HG03442 (cell line): ENCODE measurements at regions not wholly inside any gene's neighbourhood (a gene's known extent, or its start where the extent isn't known, plus 50 kb on each side); places are given as distances from the start of the nearest gene placed in this dataset.
"Not testable (repeated sequence)": the region's sequence is repeated elsewhere in the genome, so short reads cannot be mapped to it uniquely, and the experiment has no call there.

ENCODE experiments used
- ATAC-seq: cut with Tn5 transposase; IDR thresholded peaks from one replicate; pipeline ENCODE4 v1.9.1; 2021; ENCODE audit warnings: mild to moderate bottlenecking, moderate library complexity; ENCODE audit not compliant: unreplicated experiment

DNA sequence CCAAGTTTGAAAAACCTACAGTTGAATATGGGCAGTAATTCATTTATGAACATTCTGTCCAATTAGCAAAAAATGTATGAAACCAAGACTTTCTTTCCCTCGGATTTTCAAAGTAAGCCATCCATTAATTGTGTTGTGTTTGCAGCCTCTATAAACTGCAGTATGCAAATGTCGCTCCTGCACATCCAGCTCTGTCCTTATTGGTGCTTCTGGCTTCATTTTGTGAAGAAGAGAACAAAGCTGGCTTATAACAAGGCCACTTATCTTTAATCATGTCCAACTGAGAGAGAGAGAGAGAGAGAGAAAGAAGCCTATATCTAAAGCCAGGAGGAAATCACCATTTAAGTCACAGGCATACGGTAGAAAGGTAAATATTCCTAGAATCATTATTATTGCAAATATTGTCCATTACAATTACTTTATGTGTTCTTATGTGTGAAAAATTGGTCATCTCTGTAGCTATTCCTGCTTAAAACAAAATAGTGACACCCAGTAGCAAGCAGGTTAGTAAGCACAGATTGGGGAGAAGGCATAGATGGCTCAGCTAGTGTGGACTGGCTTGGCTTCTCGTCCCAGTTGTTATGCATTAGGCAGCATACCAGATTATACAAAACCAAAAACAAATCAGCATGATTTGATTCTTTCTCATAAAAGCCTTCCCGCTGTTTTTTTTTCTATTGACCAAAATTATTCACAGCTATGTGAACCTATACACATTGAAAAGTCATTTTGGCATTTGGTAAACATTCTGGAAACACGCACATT lies 726.4 kb upstream of the SOX11 start:
- no peak for ATAC-seq

DNA sequence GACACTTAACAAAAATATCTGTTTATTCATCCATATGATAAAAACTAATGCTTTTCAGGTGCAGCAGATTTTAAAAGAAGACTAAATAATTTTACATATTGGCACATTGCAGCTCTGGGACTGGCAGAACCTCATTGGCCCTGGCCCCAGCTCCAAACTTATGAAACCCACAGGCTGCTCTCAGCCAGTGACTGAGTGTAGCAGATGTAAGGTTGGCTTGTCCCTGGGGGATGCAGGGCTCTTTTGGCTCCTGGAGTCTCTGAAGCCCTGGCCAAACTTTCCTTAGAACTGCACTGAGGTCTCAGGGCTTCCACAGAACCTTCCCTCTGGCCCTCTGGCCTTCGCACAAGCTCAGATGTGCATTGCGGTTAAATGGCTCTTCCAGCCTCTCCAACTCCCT lies 725.0 kb upstream of the SOX11 start:
- no peak for ATAC-seq

DNA sequence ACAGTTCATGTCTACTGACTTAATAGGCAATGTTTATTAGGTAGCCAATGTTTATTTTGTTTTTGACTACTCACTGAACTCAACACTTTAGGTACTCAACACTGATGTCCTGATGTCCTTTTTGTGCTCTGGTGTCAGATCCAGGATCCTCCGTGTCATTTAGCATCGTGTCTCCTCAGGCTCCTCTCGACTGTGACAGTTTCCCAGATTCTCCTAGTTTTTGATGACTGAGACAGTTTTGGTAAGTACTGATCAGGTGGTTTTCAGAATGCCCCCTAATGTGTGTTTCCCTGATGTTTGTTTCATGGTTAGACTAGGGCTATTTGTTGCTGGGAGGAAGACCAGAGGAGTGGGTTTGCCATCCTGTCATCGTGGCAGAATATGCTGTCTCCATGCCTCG lies 719.7 kb upstream of the SOX11 start:
- ATAC-seq = no peak

DNA sequence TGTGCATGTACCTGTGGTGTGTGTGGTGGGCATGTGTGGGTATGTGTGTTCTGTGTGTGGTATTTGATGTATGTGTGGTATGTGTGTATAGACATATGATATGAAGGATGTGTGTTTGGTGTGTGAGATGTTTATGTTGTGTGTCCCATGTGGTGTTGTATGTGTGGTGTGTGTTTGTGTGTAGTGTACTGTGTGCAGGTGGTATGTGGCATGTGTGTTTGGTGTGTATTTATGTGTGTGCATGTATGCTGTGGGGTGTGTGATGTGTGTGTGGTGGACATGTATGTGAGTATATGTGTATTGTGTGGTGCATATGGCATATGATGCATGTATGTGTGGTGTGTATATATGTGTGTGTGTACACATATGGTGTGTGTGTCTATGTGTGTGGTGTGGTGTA lies 718.8 kb upstream of the SOX11 start:
- no peak for ATAC-seq

DNA sequence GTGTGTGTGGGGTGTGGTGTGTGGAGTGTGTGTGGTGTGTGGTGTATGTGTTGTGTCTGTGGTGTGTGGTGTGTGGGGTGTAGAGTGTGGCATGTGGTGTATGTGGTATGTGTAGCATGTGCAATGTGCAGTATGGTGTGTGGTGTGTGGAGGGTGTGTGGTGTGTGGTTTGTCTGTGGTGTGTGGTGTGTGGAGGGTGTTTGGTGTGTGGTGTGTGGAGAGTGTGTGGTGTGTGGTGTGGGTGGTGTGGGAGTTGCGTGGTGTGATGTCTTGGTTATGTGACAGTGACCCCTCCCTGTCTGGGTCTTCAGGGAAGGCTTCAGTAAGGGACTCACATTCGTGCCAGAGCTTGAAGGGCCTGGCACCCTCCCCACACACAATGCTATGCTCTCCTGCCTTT lies 718.2 kb upstream of the SOX11 start:
- ATAC-seq = no peak

DNA sequence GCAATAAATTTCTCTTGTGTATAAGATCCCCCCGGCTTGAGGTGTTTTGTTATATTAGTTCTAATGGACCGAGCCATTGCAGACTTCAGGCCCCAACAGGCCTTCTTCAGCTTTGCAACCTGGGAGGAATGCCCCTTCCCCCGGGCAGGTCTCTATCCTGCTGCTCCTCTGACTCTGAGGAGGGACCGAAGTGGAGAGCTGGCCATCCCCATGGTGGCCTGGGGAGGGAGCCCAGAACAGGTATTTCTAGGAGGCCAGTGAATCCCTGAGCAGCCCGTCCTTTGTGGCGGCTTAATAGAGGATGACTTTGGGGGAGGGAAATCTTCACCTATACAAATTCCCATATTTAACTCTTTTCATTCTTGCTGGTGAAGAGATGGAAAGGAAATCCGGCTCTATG lies 715.8 kb upstream of the SOX11 start:
- ATAC-seq = no peak

DNA sequence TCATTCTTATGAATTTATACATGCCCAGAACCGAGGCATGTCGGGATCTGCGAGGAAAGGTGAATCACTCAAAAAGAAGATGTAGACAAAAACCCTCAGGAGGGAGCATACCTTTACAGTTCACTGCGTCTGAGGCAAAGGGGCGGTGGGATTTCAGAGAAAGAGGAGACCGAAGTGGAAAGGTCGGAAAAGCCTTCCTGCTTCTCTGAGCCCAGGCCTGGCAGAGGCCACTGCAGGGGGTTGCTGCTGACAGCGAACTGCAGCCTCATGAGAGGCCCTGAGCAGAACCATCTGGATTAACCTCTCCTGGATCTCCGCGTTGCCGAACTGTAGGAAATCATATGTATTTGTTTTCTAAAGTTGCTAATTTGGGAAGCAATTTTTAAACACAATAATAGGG lies 713.1 kb upstream of the SOX11 start:
- no peak for ATAC-seq

DNA sequence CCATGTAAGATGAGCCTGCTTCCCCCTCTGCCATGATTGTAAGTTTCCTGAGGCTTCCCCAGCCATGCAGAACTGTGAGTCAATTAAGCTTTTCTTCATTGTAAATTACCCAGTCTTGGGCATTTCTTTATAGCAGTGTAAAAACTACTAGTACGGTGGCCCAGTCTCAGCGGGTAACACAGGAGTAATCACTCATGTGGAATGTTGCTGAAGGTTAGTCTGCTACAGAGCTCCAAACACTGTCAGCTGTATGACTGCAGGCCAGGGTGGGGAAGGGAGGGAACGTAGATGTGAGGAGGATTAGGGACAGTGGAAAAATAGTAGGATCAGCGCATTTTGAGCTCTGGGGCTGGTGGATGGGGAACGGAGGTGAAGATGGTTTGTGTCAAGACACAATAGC lies 711.2 kb upstream of the SOX11 start:
- ATAC-seq = no peak

DNA sequence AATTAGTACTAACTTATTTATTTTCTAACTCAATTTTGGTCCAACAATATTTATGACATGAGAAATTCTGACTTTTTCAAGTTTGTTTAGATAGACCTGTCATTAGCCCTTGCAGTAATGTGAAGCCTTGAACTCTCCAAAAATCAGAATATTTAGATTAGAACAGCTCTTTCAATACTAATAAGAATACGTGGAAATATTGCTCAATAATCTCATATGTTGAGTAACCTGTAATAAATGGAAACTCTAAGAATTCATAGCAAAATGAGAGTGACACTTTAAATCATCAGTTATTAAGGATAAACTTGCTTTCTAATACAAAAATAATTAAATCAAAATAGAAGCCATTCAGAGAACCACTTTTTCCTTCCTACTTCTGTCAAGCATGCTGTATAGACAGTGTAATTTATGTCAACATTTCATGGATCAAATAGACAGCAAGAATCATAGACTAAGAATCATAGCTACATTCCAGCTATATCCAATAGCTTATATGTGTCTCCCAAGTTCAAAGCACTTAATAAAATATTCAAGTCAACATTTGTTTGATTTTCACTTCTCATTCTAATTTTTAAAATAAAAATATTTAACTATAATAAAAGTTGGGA lies 710.3 kb upstream of the SOX11 start:
- no peak for ATAC-seq

DNA sequence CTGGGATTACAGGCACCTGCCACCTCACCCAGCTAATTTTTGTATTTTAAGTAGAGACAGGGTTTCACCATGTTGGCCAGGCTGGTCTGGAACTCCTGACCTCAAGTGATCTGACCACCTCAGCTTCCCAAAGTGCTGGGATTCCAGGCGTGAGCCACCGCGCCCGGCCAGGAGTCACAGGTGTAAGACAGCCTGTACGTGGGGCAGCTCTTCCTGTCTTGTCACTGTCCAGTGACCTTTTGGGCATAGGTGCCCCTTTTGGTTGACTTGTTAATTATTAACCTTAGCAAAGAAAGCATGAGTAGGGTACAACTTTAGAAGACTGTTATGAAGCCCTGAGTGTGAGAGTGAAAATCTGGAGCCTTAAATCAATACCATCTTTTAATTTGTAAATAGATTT lies 703.7 kb upstream of the SOX11 start:
- ATAC-seq = not testable (repeated sequence)

DNA sequence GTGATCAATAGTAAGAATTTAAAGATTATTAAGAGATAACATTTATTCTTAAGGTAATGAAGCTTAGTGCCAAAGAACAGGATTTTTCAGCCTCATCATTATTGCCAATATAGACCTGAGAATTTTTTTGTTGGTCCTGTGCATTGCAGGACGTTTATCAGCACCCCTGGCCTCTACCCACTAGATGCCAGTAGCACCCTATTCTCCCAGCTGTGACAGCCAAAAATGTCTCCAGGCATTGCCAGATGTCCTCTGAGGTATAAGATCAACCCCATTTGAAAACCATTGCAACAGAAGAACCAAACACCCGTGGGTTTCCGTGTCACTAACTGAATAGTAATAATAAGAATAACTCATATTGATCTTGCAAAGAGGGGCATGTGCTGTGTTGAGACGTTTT lies 700.0 kb upstream of the SOX11 start:
- no peak for ATAC-seq

DNA sequence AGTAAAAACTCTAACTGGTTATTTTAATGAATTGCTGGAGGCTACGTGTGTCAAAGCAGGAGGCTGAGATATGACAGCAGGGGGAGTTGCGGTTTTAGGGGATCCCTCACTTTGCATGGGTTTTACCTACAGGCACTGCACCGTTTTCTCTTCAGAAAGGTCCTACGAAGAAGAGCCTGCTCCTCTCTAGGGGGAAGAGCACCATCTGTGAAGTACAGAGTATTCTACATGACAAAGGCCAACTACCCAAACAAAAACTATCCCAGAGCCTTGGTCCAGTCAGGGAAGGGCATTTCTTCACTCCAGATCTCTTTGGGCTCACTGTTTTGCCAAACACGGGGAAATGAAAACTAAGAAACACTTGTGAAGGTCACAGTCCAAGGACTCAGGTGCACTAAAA lies 696.7 kb upstream of the SOX11 start:
- ATAC-seq = no peak

DNA sequence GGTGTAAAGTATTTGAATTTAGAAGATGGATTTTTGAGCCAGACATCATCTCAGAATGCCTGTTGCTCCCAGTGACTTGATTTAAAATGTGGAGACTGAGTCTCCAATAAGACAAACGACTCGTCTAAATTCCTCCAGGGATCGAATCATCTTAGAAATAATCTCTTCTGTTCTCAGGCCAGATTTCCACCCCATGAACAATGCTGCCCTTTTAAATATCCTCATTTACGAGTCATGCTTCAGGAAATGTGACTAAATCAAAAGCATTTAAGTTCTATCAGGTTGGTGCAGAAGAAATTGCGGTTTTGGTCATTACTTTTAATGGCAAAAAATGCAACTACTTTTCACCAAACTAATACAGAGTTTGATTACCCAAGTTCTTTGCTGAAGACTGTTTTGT lies 684.6 kb upstream of the SOX11 start:
- ATAC-seq = no peak

DNA sequence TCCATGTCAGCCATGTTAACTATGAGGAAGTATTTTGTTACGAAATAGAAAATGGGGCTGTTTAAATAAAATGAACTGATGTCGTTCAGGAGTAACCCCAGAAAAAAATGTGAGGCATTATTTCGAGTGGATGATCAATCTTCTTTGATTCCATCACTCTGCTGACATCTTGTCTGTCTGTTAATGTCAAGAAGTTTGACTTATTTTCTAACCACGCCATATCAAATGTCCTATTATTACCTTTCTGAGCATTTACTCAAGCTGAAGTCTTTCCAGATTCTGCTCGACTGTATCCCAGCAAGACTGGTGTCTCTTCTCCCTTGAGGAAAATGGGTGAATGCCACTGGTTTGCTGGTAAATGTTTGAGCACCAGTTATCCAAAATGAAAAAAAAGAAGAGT lies 672.9 kb upstream of the SOX11 start:
- ATAC-seq = no peak

DNA sequence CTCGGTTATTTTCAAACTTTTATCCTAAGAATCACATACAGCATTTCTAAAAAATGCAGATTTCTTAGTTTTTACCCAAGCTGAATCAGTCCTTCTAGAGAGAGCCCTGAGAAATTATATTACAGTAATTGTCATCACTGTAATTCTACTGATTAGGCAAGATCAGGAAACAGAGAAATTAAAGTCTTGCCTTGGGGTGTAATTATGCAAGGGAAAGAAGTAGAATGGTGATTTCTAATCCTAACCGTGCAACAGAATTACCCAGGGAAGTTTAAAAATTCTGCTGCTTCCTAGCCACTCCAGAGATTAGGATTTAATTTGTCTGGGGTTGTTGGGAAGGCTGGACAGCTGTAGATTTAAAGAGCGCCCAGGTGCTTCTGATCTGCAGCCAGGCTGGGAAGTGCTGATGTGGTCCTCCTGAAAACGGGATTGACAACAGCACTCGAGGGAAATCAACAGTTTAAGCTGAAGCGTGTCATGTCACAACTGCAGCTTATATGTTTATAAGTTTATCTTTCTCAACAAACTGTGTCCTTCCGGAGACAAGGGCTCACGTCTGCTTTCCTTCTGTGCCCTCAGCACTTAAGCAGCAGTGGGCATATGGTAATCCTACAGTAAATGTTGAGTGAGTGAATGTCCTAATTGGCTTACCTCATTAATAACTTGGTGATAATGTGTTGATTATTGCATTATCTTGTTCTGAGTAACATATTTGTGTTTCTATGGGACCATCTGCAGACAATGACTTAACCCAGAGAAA lies 671.9 kb upstream of the SOX11 start:
- ATAC-seq = no peak

DNA sequence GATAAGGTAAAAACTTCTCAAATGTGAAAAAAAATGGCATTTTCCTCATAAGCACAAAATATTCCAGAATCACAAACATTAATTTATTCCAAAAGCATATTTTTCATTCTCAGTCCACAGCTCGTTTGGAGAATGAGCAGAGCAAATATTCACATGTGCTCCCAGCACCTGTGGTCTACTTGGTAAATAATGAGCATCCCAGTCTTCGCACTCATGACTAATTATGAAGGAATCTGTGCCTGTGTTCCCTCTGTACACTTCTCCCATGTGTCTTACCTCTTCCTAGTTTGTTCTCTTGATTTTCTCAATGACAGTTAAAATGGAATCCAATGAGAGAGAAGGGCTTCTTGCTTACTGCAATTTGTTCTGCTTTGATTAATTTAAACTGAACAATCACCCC lies 671.0 kb upstream of the SOX11 start:
- no peak for ATAC-seq

DNA sequence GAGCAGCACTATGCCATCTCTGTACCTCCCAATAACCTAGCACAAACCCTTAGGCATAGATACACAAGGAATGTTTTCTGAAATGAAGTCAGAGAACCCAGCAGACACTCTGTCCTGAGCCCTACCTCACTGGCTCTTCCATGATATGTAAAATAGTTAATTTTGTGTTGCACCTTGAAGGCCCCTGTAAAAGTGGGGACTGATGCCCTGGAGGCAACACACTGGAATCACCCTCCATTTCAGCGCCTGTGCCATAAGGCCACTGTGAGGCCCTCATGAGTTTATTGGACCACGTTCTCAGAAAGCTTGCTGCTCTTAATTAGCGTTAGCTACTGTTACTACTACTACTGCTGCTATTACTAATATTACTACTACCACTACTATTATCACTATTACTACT lies 670.1 kb upstream of the SOX11 start:
- ATAC-seq = no peak

DNA sequence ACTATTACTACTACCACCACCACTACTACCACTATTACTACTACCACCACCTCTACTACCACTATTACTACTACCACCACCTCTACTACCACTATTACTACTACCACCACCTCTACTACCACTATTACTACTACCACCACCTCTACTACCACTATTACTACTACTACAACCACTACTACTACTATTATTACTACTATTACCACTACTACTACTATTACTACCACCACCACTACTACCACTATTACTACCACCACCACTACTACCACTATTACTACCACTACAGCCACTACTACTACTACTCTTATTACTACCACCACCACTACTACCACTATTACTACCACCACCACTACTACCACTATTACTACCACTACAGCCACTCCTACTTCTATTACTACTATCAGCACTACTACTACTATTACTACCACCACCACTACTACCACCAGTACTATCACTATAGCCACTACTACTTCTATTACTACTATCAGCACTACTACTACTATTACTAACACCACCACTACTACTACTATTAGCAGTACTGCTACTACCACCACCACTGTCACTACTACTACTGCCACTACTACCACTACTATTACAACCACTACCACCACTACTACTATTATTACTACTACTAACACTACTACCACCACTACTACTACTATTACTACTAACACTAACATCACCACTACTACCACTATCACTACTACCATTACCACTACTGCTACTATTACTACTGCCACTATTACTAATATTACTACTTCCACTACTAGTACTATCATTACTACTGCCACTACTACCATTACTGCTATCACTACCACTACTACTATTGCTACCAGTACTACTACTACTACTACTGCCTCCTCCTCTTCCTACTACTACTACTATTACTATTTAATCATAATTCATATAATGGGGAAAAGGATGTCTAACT lies 669.2 kb upstream of the SOX11 start:
- ATAC-seq = not testable (repeated sequence)

DNA sequence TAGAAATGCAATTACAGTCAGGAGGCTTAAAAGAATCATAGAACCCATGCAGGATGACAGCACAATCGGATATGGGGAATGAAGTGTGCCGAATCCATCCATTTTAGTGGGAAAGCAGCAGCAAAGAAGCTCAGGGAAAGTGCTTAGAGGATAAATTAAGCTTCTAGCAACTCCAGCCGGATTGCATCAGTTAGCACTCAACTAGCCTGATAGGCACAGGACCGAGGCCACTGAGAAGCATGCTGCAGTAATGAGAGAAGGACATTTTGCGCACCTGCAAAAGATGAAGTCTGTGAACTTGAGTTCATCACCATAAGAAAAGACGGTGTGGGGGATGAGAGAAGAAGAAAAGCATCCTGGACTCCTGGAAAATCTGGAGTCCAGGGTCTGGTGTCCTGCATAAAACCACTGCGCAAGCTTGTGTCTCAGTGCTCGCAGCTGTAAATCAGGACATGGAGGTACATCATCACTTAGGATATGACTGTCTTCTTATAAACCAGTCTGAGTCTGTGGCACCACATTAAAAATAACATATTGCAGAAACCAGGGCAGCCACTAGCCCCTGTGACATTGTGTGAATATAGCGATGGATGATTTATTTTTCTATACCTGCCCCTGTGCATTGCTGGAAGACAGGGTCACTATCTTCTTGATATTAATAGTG lies 665.5 kb upstream of the SOX11 start:
- ATAC-seq = no peak

DNA sequence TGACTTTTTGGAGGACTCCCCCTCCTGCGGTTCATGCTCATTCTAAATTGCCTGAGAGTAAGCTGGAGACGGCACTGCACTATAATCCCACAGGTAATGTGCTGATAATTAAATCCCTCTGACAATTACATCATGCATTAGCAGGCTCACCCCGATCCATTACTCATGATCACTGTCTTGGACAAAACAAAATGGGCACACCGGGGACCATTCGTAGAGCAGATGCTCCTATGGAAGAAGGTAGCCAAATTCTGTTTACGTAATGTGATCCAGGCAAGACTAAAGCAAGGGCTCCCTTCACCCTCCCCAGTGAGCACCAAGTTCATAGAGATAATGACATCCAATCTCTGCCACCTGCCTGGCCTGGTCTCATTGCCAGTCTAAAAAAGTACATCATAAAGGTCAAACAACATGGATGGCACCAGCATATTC lies 657.1 kb upstream of the SOX11 start:
- ATAC-seq = no peak

DNA sequence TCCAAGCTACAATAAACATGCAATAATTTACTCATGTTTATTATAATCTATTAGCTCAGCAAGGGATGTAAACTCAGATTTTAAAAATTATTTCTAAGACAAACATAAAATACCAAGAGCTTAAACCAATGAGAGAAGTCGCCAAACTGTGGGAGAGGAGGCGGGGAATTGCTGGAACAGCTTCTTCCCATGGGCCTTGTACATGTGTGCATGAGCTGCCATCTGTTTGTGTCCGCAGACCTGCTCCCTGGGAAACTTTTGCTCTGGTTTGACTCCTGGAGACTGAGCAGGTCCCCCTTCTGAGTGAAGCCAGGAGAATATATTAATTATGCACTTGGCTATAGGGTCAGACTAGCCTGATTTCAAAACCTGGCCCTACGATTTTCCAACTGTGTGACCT lies 655.9 kb upstream of the SOX11 start:
- ATAC-seq = no peak
